ENCODE measurements at regions not wholly inside any gene's neighbourhood (a gene's known extent, or its start where the extent isn't known, plus 50 kb on each side); places are given as distances from the start of the nearest gene placed in this dataset.
"Not testable (repeated sequence)": the region's sequence is repeated elsewhere in the genome, so short reads cannot be mapped to it uniquely, and the experiment has no call there.

DNA sequence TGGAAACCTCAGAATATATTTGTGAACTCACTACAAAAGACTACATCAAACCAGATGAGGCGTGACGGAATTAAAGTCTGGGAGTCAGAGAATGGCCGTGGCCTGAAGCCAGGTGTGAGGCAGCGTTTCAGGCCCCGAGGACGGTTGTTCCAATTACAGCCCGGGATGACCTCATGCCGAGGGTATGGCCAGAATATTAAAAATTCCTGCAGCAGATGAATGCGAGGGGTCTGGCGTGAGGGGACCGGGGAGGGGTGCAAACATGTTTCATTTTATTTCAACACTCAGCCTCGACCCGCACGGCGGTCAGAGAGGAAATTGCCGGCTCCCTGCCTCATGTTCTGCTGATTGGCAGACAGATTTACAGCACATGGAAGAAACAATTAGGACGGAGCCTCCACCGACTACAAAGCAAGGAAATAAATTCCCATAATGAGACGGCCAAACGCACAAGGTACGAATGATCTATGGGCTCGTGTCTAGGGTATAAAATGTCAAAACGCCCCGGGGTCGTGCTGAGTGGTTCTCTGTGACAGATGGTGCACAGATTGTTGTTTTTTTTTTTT lies 289.7 kb downstream of the SHOX start:
- Mint-ChIP-seq H3K27ac (peak overlapping the region; percentile 77), H3K4me1 (ENCODE audit: unreplicated experiment) (peaks cover 21% of the 10 kb centered on the region), H3K36me3 (no peaks in the 10 kb centered on the region), H3K27me3 (peaks cover 33% of the 10 kb centered on the region), H3K4me3 (peak overlapping the region; percentile 57), H3K9me3 (no peaks in the 10 kb centered on the region)
- DNase-seq (ENCODE audit: extremely low spot score, unreplicated experiment), result peak; percentile 59
- TF ChIP-seq, protein P1, sequence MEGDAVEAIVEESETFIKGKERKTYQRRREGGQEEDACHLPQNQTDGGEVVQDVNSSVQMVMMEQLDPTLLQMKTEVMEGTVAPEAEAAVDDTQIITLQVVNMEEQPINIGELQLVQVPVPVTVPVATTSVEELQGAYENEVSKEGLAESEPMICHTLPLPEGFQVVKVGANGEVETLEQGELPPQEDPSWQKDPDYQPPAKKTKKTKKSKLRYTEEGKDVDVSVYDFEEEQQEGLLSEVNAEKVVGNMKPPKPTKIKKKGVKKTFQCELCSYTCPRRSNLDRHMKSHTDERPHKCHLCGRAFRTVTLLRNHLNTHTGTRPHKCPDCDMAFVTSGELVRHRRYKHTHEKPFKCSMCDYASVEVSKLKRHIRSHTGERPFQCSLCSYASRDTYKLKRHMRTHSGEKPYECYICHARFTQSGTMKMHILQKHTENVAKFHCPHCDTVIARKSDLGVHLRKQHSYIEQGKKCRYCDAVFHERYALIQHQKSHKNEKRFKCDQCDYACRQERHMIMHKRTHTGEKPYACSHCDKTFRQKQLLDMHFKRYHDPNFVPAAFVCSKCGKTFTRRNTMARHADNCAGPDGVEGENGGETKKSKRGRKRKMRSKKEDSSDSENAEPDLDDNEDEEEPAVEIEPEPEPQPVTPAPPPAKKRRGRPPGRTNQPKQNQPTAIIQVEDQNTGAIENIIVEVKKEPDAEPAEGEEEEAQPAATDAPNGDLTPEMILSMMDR (conservative IDR thresholded peaks at IDR 0.05), result no peak

DNA sequence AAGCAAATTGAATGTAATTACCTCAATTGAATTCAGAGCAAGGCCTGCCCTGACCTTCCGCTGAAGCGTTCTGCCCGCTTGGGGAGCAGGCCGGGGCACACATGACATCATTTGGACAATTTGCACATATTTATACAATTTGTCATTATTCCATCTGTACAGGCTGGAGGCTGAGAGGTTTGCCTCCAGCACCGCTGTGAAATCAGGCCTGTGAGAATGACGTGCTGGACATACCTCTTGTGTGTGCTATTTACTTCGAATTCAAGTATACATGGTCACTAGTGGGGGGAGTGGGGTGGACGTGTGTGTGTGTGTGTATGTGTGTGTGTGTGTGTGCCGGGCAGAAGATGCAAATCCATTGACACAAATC lies 285.6 kb downstream of the SHOX start:
- no peak overlapping the region for H3K4me3 Mint-ChIP-seq
- DNase-seq (ENCODE audit: extremely low spot score, unreplicated experiment), result no peak
- TF ChIP-seq, protein P1 (conservative IDR thresholded peaks at IDR 0.05), result no peak
- peaks cover 21% of the 10 kb centered on the region for H3K4me1 Mint-ChIP-seq (ENCODE audit: unreplicated experiment)
- H3K36me3 Mint-ChIP-seq, result no peaks in the 10 kb centered on the region
- H3K9me3 Mint-ChIP-seq, result no peaks in the 10 kb centered on the region
- no peak overlapping the region for H3K27ac Mint-ChIP-seq
- peaks cover 48% of the 10 kb centered on the region for H3K27me3 Mint-ChIP-seq

DNA sequence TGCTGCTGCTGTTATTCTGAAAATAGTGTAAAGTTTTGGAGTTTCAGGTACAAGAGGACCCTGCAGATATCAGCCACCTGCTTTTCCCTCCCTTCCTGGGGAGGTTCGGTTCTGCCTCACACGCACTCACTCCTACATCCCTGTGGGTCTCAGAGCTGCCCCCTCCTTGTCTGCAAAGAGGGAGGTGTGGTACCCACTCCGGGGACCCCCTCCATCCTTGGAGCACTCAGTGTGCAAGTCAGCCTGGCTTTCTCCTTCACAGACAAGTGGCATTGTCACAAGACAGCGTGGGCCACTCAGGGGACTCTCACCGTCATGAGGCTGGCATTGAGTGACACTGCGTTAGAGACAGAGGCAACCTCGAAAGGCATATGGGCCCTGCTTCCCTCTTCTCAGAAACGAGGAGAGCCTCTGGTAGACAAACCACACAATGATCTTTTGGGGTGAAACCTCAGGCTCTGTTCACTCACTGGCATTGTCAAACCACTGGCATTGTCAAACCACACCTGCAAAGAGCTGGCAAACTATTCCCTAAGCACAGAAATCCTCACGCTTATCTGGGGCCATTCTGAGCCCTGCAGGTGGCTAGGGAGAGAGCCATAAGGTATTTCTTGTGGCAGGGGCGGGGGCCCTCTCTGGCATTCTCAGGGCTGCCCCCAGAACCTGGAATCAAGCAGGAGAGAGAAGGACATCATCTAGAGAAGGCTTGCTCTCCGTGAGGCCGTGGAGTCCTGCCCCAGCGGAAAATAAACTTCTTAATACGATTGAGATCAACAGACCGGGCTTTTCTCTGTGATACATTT lies 285.0 kb downstream of the SHOX start:
- no peak overlapping the region for H3K27ac Mint-ChIP-seq
- TF ChIP-seq, protein P1 (conservative IDR thresholded peaks at IDR 0.05), result no peak
- no peaks in the 10 kb centered on the region for H3K9me3 Mint-ChIP-seq
- peaks cover 21% of the 10 kb centered on the region for H3K4me1 Mint-ChIP-seq (ENCODE audit: unreplicated experiment)
- no peak for DNase-seq (ENCODE audit: extremely low spot score, unreplicated experiment)
- no peaks in the 10 kb centered on the region for H3K36me3 Mint-ChIP-seq
- peaks cover 47% of the 10 kb centered on the region for H3K27me3 Mint-ChIP-seq
- H3K4me3 Mint-ChIP-seq, result no peak overlapping the region

DNA sequence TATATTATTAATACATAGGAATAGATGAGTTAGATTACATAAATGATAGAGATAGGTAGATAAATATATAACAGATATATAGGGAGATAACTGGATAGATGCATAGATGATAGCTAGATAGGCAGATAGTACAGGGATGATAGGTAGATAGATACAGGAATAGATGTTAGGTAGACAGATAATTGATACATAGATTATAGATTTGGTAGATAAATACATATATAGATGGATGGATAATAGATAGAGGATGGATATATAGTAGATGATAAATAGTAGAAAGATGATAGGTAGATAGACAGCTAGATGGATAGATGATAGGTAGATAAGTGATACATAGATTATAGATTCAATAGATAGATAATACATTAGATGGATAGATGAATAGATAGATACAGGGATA lies 283.6 kb downstream of the SHOX start:
- TF ChIP-seq, protein P1 (conservative IDR thresholded peaks at IDR 0.05), result no peak
- H3K27ac Mint-ChIP-seq, result no peak overlapping the region
- peaks cover 10% of the 10 kb centered on the region for H3K4me1 Mint-ChIP-seq (ENCODE audit: unreplicated experiment)
- no peaks in the 10 kb centered on the region for H3K36me3 Mint-ChIP-seq
- no peaks in the 10 kb centered on the region for H3K9me3 Mint-ChIP-seq
- H3K27me3 Mint-ChIP-seq, result peaks cover 42% of the 10 kb centered on the region
- DNase-seq (ENCODE audit: extremely low spot score, unreplicated experiment), result no peak
- no peak overlapping the region for H3K4me3 Mint-ChIP-seq

DNA sequence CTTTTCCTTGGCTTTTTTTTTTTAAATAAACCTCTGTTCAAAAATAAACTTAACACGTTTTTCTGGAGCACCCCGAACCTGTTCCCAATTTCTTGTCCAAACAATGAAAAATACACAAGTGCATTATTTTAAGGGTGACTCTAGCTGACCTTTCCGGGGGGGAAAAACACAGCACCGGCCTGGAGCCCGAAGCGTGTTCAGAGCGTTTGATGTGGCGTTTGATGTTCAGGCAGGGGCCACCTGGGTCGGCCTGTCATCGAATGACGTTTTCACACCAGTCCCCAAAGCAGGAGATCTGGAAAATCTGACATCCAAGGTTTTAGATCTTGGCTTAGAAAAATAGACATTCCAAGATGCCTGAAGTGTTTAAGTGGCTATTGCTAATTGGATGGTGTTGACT lies 282.1 kb downstream of the SHOX start:
- TF ChIP-seq, protein P1 (conservative IDR thresholded peaks at IDR 0.05), result no peak
- H3K36me3 Mint-ChIP-seq, result no peaks in the 10 kb centered on the region
- DNase-seq (ENCODE audit: extremely low spot score, unreplicated experiment), result peak; percentile 16
- peaks cover 10% of the 10 kb centered on the region for H3K4me1 Mint-ChIP-seq (ENCODE audit: unreplicated experiment)
- no peaks in the 10 kb centered on the region for H3K9me3 Mint-ChIP-seq
- H3K27me3 Mint-ChIP-seq, result peaks cover 45% of the 10 kb centered on the region
- no peak overlapping the region for H3K4me3 Mint-ChIP-seq
- H3K27ac Mint-ChIP-seq, result no peak overlapping the region

DNA sequence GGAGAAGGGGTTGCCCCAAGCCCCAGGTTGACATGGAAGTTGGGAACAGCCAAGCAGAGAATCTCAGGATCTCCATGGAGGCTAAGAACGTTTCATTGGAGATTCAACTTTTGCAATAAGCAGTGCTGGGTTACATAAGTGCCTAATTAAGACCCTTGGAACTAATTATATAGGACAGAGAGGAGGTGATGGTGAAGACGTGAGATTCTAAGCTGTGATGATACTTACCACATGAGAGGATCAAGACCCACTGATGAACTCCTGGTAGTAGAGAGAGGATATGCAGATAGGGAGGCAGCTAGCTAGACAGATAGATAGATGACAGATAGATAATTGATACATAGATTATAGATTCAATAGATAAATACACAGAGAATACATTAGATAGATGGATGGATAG lies 278.5 kb downstream of the SHOX start:
- peaks cover 17% of the 10 kb centered on the region for H3K27me3 Mint-ChIP-seq
- H3K9me3 Mint-ChIP-seq; H3K36me3 Mint-ChIP-seq; H3K4me1 Mint-ChIP-seq (ENCODE audit: unreplicated experiment); H3K27ac Mint-ChIP-seq; H3K4me3 Mint-ChIP-seq: not testable (repeated sequence)
- DNase-seq (ENCODE audit: extremely low spot score, unreplicated experiment), result peak; percentile 1

Measured in type B pancreatic cell (in vitro differentiated cells).